C4-2B (cell line): ENCODE measurements at regions not wholly inside any gene's neighbourhood (a gene's known extent, or its start where the extent isn't known, plus 50 kb on each side); places are given as distances from the start of the nearest gene placed in this dataset.

Source experiments
- H3K27ac ChIP-seq: fragments of 450-650 bp; 2 replicates; pipeline ENCODE4 v1.5.1; 2017
- CTCF ChIP-seq: fragments of 450-650 bp; conservative IDR thresholded peaks from 2 replicates; pipeline ENCODE4 v1.5.1; 2017; ENCODE audit warnings: mild to moderate bottlenecking
- ZFX ChIP-seq: fragments of 450-650 bp; IDR thresholded peaks from 2 replicates; pipeline ENCODE4 v1.6.1; 2017

GRCh38 chr3:187545366-187545765, 124.8 kb downstream of the SST start:
- TF ChIP-seq CTCF: no peak
- TF ChIP-seq ZFX: no peak
- H3K27ac ChIP-seq: no peak overlapping the region

GRCh38 chr3:187544326-187544725, 125.9 kb downstream of the SST start:
- no peak overlapping the region for H3K27ac ChIP-seq
- TF ChIP-seq CTCF (no peak), ZFX (no peak)

- no peak for TF ChIP-seq CTCF
- no peak for TF ChIP-seq ZFX
- H3K27ac ChIP-seq: no peak overlapping the region
These were observed 129.3 kb downstream of the SST start for GRCh38 chr3:187540847-187541246.

- H3K27ac ChIP-seq: no peak overlapping the region
These were observed 134.0 kb downstream of the SST start for GRCh38 chr3:187536185-187536584.

GRCh38 chr3:187533797-187534196, 136.4 kb downstream of the SST start:
- TF ChIP-seq ZFX: no peak
- TF ChIP-seq CTCF: no peak
- H3K27ac ChIP-seq: no peak overlapping the region

More at GRCh38 chr3:187536185-187536584, 134.0 kb downstream of the SST start:
- no peak for TF ChIP-seq CTCF
- TF ChIP-seq ZFX: no peak

GRCh38 chr3:187531831-187532230, 138.4 kb downstream of the SST start:
- H3K27ac ChIP-seq: no peak overlapping the region
- TF ChIP-seq CTCF (no peak), ZFX (no peak)

- H3K27ac ChIP-seq: no peak overlapping the region
- no peak for TF ChIP-seq ZFX
- no peak for TF ChIP-seq CTCF
These were observed 147.3 kb downstream of the SST start for GRCh38 chr3:187522890-187523289.
